ENCODE measurements at regions not wholly inside any gene's neighbourhood (a gene's known extent, or its start where the extent isn't known, plus 50 kb on each side); places are given as distances from the start of the nearest gene placed in this dataset.

DNA sequence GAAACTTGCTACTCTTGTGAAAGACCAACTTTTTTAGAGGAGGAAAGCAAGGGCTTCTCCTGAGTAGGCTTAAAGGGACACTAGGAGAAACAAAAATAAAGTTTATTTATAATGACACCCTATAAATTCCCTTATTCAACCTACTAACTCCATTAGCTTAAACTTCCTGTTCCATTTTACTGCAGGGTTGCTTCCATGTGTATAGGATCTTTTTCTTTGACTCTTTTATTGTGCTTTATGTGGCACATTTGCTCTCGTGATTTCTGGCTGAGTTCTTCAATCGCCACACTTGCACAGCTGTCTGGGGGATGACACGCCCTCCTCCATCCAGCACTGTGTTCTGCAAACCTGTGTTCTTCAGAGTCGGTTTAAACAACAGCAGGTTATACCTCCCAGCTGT lies 225.7 kb upstream of the NPVF start:
- no peaks in the 10 kb centered on the region for H3K4me1 Mint-ChIP-seq (ENCODE audit: low read depth, unreplicated experiment)
- H3K36me3 Mint-ChIP-seq (ENCODE audit: unreplicated experiment), result no peaks in the 10 kb centered on the region
- H3K27ac Mint-ChIP-seq (ENCODE audit: unreplicated experiment), result no peak overlapping the region
- no peak for TF ChIP-seq CTCF (IDR thresholded peaks at IDR 0.05; ENCODE audit: partially characterized antibody, unreplicated experiment)
- H3K9me3 Mint-ChIP-seq (ENCODE audit: unreplicated experiment), result no peaks in the 10 kb centered on the region
- DNase-seq, result no peak
- no peaks in the 10 kb centered on the region for H3K27me3 Mint-ChIP-seq (ENCODE audit: unreplicated experiment)
- H3K4me3 Mint-ChIP-seq (ENCODE audit: unreplicated experiment), result no peak overlapping the region

- no peaks in the 10 kb centered on the region for H3K27me3 Mint-ChIP-seq (ENCODE audit: unreplicated experiment)
- no peak overlapping the region for H3K4me3 Mint-ChIP-seq (ENCODE audit: unreplicated experiment)
- H3K36me3 Mint-ChIP-seq (ENCODE audit: unreplicated experiment), result no peaks in the 10 kb centered on the region
- TF ChIP-seq CTCF (IDR thresholded peaks at IDR 0.05; ENCODE audit: partially characterized antibody, unreplicated experiment), result no peak
- H3K9me3 Mint-ChIP-seq (ENCODE audit: unreplicated experiment), result no peaks in the 10 kb centered on the region
- H3K27ac Mint-ChIP-seq (ENCODE audit: unreplicated experiment), result no peak overlapping the region
- no peaks in the 10 kb centered on the region for H3K4me1 Mint-ChIP-seq (ENCODE audit: low read depth, unreplicated experiment)
- DNase-seq, result no peak
Measured at GRCh38 chr7:25454562-25455041, 226.3 kb upstream of the NPVF start.

DNA sequence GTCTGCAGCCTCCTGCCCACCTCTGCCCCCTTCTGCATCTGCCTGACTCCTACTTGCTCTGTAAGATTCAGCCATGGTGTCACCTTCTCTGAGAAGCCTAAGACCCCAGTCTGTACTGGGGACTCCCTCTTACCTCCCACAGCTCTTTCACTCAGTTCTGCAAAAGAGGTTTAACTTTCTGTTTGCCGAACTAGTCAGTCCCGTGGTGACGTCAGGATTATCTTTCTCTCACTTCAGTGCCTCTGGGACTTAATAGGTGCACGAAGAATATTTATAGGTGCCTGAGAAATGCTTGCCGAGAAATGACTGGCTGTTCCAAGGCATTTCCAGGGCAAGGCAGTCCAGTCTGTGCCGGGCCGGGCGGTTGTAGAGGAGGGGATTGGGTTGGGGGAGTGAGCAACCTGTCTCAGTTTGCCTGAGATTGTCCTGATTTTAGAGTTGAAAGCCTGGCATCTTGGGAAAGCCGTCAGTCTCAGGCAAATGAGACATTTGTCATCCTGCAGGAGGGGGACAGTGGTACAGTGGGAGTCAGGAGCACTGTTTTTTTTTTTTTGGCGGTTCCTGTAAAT lies 227.5 kb upstream of the NPVF start:
- Mint-ChIP-seq H3K9me3 (ENCODE audit: unreplicated experiment) (peaks cover 1% of the 10 kb centered on the region), H3K4me3 (ENCODE audit: unreplicated experiment) (no peak overlapping the region), H3K4me1 (ENCODE audit: low read depth, unreplicated experiment) (no peaks in the 10 kb centered on the region), H3K27me3 (ENCODE audit: unreplicated experiment) (peaks cover 2% of the 10 kb centered on the region), H3K36me3 (ENCODE audit: unreplicated experiment) (no peaks in the 10 kb centered on the region), H3K27ac (ENCODE audit: unreplicated experiment) (no peak overlapping the region)
- no peak for TF ChIP-seq CTCF (IDR thresholded peaks at IDR 0.05; ENCODE audit: partially characterized antibody, unreplicated experiment)
- DNase-seq, result no peak

- DNase-seq, result no peak
- Mint-ChIP-seq H3K4me1 (ENCODE audit: low read depth, unreplicated experiment) (no peaks in the 10 kb centered on the region), H3K4me3 (ENCODE audit: unreplicated experiment) (no peak overlapping the region), H3K36me3 (ENCODE audit: unreplicated experiment) (no peaks in the 10 kb centered on the region), H3K27ac (ENCODE audit: unreplicated experiment) (no peak overlapping the region), H3K9me3 (ENCODE audit: unreplicated experiment) (peaks cover 1% of the 10 kb centered on the region), H3K27me3 (ENCODE audit: unreplicated experiment) (peaks cover 2% of the 10 kb centered on the region)
- TF ChIP-seq CTCF (IDR thresholded peaks at IDR 0.05; ENCODE audit: partially characterized antibody, unreplicated experiment), result no peak
Measured at GRCh38 chr7:25456467-25457171, 228.3 kb upstream of the NPVF start.

DNA sequence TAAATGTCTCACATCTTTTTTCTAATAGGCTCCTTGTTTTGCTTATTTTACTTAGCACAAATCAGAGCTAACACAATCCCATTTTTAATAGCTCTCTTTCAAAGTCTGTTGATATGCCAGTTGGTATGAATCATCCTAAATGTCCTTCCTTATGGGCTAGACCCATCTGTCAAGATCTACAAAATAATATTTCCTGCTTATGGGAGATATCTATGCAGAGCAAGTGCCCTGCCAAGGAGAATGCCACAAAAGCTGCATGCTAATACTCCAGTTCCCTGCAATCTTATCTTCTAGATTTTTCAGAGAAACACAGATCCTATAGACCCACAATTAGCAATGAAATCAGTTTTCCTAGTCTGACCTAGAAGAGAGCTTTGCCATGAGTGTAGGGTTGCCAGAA lies 230.8 kb upstream of the NPVF start:
- peaks cover 2% of the 10 kb centered on the region for H3K27me3 Mint-ChIP-seq (ENCODE audit: unreplicated experiment)
- H3K9me3 Mint-ChIP-seq (ENCODE audit: unreplicated experiment), result peaks cover 1% of the 10 kb centered on the region
- TF ChIP-seq CTCF (IDR thresholded peaks at IDR 0.05; ENCODE audit: partially characterized antibody, unreplicated experiment), result no peak
- no peaks in the 10 kb centered on the region for H3K36me3 Mint-ChIP-seq (ENCODE audit: unreplicated experiment)
- no peak for DNase-seq
- H3K4me1 Mint-ChIP-seq (ENCODE audit: low read depth, unreplicated experiment), result no peaks in the 10 kb centered on the region
- H3K27ac Mint-ChIP-seq (ENCODE audit: unreplicated experiment), result no peak overlapping the region
- H3K4me3 Mint-ChIP-seq (ENCODE audit: unreplicated experiment), result no peak overlapping the region

All from glutamatergic neuron (in vitro differentiated cells).